Pancreas (tissue), 10 donors: ENCODE measurements at regions not wholly inside any gene's neighbourhood (a gene's known extent, or its start where the extent isn't known, plus 50 kb on each side); places are given as distances from the start of the nearest gene placed in this dataset.

ENCODE experiments used
- ATAC-seq, 4 donors: fragments of 200-7000 bp; cut with Tn5 transposase; one replicate each; pipeline versions ENCODE4 v1.8.0 to v1.9.1; 2020; ENCODE audit warnings: mild to moderate bottlenecking in 4 of 4, moderate library complexity in 4 of 4
- DNase-seq, 6 donors: peaks; one replicate each; pipeline ENCODE4 v3.0.0-alpha.2; 2020
- FAIRE-seq: peaks from 2 replicates; lab custom pipeline; 2012; peaks lifted over from hg19 to GRCh38; lab: Jason Lieb, UNC
- H3K27ac ChIP-seq, 4 donors: fragments of 200-600 bp; sonication (generic); 1 replicate in 3 of 4; 2 replicates in 1 of 4; pipeline versions ENCODE4 v1.5.0 to v1.8.0; 2020
- H3K27me3 ChIP-seq, 4 donors: fragments of 200-600 bp; one replicate each; pipeline ENCODE4 v1.8.0; 2021
- H3K36me3 ChIP-seq, 3 donors: fragments of 200-600 bp; sonication (generic) in 1 of 3; one replicate each; pipeline versions ENCODE4 v1.5.0 to v1.8.0; 2020 to 2021
- H3K4me1 ChIP-seq, 3 donors: fragments of 200-600 bp; one replicate each; pipeline ENCODE4 v1.8.0; 2021
- H3K4me3 ChIP-seq, 4 donors: fragments of 200-600 bp; sonication (generic) in 2 of 4; one replicate each; pipeline versions ENCODE4 v1.5.0 to v1.8.0; 2020 to 2021
- H3K9me3 ChIP-seq, 4 donors: fragments of 200-600 bp; one replicate each; pipeline ENCODE4 v1.8.0; 2021
- CTCF ChIP-seq, 4 donors: fragments of 200-600 bp; sonication (generic) in 3 of 4; IDR thresholded peaks; one replicate each; pipeline versions ENCODE4 v1.5.0 to v1.8.0; 2021; ENCODE audit warnings: antibody characterized with exemption in 4 of 4
- WGBS, 2 donors: extraction: QIAGEN DNeasy Blood & Tissue Kit; methylation state at CpG; one replicate each; pipeline ENCODE4 v1.1.7; 2013; 5-methylcytosine and 5-hydroxymethylcytosine counted together
- intact Hi-C, 3 donors: fragments of 100-400 bp; cut with DNase I; formaldehyde crosslinking; loops; one replicate each; pipeline versions ENCODE4 v1.11.1 to v1.14.2; 2022
- donor health status: healthy with polysubstance abuse.
- donor health status: DM: no; HTN: no; CAD: no; lungs with moderate emphysema.
- donor health status: DM: no; HTN: no; CAD: no.
- donor health status: control.
- donor health status: control.
- donor health status: Bipolar disorder and iron deficiency.
- donor health status: DM: yes; HTN: yes; CAD: no.
- donor health status: DM: no; HTN: no; CAD: no.
- donor health status: DM: no; HTN: no; CAD: no.
- donor health status: DM: yes; HTN: yes; CAD: no.

- no peaks in the 10 kb centered on the region for H3K9me3 ChIP-seq
- FAIRE-seq: no peak
These were observed 101.1 kb upstream of the FRMD4A start for GRCh38 chr10:14431868-14432267.

GRCh38 chr10:14429043-14429700, 98.4 kb upstream of the FRMD4A start:
- H3K9me3 ChIP-seq: no peaks in the 10 kb centered on the region
- H3K36me3 ChIP-seq: no peaks in the 10 kb centered on the region
- no peak overlapping the region for H3K27ac ChIP-seq
- TF ChIP-seq CTCF (IDR thresholded peaks at IDR 0.05): no peak
- 73 to 74% methylated on average over 6 of the region's 6 CpGs for WGBS, 2 donors
- peaks cover 5 to 14% (median 7%) of the 10 kb centered on the region in 3 donors for H3K4me1 ChIP-seq
- intact Hi-C loops: no loop called here
- FAIRE-seq (no peak), ATAC-seq (no peak), DNase-seq (no peak)
- H3K27me3 ChIP-seq: no peaks in the 10 kb centered on the region
- no peak overlapping the region for H3K4me3 ChIP-seq

More at GRCh38 chr10:14431868-14432267, 101.1 kb upstream of the FRMD4A start:
- Histone ChIP-seq H3K27me3 (no peaks in the 10 kb centered on the region), H3K36me3 (no peaks in the 10 kb centered on the region), H3K4me1 (peaks cover 5 to 14% (median 7%) of the 10 kb centered on the region in 3 donors), H3K4me3 (no peak overlapping the region), H3K27ac (no peak overlapping the region)
- TF ChIP-seq CTCF (IDR thresholded peaks at IDR 0.05): no peak
- 11 to 19% methylated on average over 4 of the region's 4 CpGs for WGBS, 2 donors
- ATAC-seq (peak; percentile 29 to 75 (median 62)), DNase-seq (no peak)
- intact Hi-C loops: no loop called here

GRCh38 chr10:14425034-14425433, 94.3 kb upstream of the FRMD4A start:
- H3K27ac ChIP-seq: no peak overlapping the region
- peaks cover 0 to 5% (median 0%) of the 10 kb centered on the region in 3 donors for H3K4me1 ChIP-seq
- ATAC-seq (no peak), DNase-seq (no peak), FAIRE-seq (no peak)
- no peaks in the 10 kb centered on the region for H3K36me3 ChIP-seq
- H3K9me3 ChIP-seq: no peaks in the 10 kb centered on the region
- 96 to 100% methylated on average over 1 of the region's 1 CpG for WGBS, 2 donors
- intact Hi-C loops: no loop called here
- TF ChIP-seq CTCF (IDR thresholded peaks at IDR 0.05): no peak
- H3K4me3 ChIP-seq: no peak overlapping the region
- H3K27me3 ChIP-seq: no peaks in the 10 kb centered on the region

GRCh38 chr10:14423111-14423744, 92.5 kb upstream of the FRMD4A start:
- no peaks in the 10 kb centered on the region for H3K9me3 ChIP-seq
- TF ChIP-seq CTCF (IDR thresholded peaks at IDR 0.05): no peak
- WGBS, 2 donors: 32 to 35% methylated on average over 6 of the region's 6 CpGs
- no peaks in the 10 kb centered on the region for H3K27me3 ChIP-seq
- no peak overlapping the region for H3K27ac ChIP-seq
- intact Hi-C loops: no loop called here
- FAIRE-seq: no peak
- peak; percentile 61 to 97 (median 90) for ATAC-seq
- peak in 5 of 6 donors; percentile 36 to 71 (median 53) for DNase-seq
- no peak overlapping the region for H3K4me3 ChIP-seq
- no peaks in the 10 kb centered on the region for H3K36me3 ChIP-seq
- peaks cover 0 to 5% (median 0%) of the 10 kb centered on the region in 3 donors for H3K4me1 ChIP-seq

GRCh38 chr10:14422431-14422830, 91.7 kb upstream of the FRMD4A start:
- H3K9me3 ChIP-seq: no peaks in the 10 kb centered on the region
- H3K36me3 ChIP-seq: no peaks in the 10 kb centered on the region
- no peak for TF ChIP-seq CTCF (IDR thresholded peaks at IDR 0.05)
- no peaks in the 10 kb centered on the region for H3K27me3 ChIP-seq
- DNase-seq (no peak), ATAC-seq (no peak), FAIRE-seq (no peak)
- no peak overlapping the region for H3K4me3 ChIP-seq
- 57 to 73% methylated on average over 2 of the region's 2 CpGs for WGBS, 2 donors
- H3K4me1 ChIP-seq: peaks cover 0 to 5% (median 0%) of the 10 kb centered on the region in 3 donors
- intact Hi-C loops: no loop called here
- no peak overlapping the region for H3K27ac ChIP-seq
